GM12873 (cell line): ENCODE measurements at regions not wholly inside any gene's neighbourhood (a gene's known extent, or its start where the extent isn't known, plus 50 kb on each side); places are given as distances from the start of the nearest gene placed in this dataset.

Experiments used
- CTCF ChIP-seq: IDR thresholded peaks from 2 replicates; pipeline ENCODE4 v1.5.1; 2012; ENCODE audit warnings: low read depth, mild to moderate bottlenecking, moderate library complexity, low read length, control low read depth; ENCODE audit not compliant: insufficient read depth; ENCODE audit errors: missing control alignments

GRCh38 chr7:52074071-52074470, 757.5 kb upstream of the COBL start:
- TF ChIP-seq CTCF, result no peak

DNA sequence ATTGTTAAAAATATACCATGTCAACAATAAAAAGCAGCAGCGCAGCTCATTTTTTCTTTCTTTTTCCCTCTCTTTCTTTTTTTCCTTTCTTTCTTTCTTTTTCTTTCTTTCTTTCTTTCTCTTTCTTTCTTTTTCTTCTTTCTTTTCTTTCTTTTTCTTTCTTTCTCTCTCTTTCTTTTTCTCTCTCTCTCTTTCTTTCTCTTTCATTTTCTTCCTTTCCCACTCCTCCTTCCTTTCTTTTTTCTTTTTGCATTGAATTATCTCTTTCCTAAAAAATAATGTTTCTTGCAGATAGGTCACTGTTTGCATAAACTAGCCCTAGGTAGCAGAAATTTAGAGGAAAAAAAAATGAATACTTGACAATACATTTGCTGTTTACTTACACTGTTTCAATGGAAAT, 755.1 kb upstream of the COBL start:
- TF ChIP-seq CTCF, result no peak

GRCh38 chr7:52064493-52064892, 747.9 kb upstream of the COBL start:
- TF ChIP-seq CTCF, result no peak

GRCh38 chr7:52061666-52062065, 745.1 kb upstream of the COBL start:
- no peak for TF ChIP-seq CTCF

- no peak for TF ChIP-seq CTCF
These were observed 736.9 kb upstream of the COBL start for GRCh38 chr7:52053525-52053924.

- TF ChIP-seq CTCF, result no peak
These were observed 714.1 kb upstream of the COBL start for GRCh38 chr7:52030722-52031121.

- TF ChIP-seq CTCF, result no peak
These were observed 709.5 kb upstream of the COBL start for GRCh38 chr7:52026140-52026539.

DNA sequence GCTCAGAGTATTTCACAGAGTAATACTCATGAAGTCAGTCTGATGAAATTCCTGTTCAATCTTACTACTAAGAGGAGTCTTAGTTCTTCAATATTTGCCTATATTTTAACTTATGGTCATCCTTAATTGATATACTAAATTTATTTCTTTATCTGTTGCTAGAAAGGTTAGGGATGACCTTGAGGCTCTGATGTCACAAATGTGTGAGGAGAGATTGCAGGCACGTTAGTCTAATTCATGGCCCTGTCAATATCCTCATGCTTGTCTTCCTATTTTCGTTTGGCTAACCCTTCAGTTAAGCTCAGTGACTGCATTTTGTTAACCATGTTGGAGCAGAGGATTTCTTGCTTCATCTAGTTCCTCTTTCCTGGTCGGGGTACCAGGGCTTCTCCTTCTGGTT, 704.7 kb upstream of the COBL start:
- no peak for TF ChIP-seq CTCF
